ENCODE measurements at regions not wholly inside any gene's neighbourhood (a gene's known extent, or its start where the extent isn't known, plus 50 kb on each side); places are given as distances from the start of the nearest gene placed in this dataset.
A peak's percentile ranks its signal among the peaks of the same experiment; 100 is the strongest.

GRCh38 chr6:99801805-99802204 lies 192.2 kb downstream of the MCHR2 start:
- no TSS peak for BruUV-seq (replicated peaks)
- in situ Hi-C loops (cut with MboI): no loop called here

GRCh38 chr6:99802396-99803031 lies 191.5 kb downstream of the MCHR2 start:
- in situ Hi-C loops (cut with MboI) (no loop called here), intact Hi-C loops (cut with micrococcal nuclease) (no loop called here)

More at GRCh38 chr6:99801805-99802204, 192.2 kb downstream of the MCHR2 start:
- no peak overlapping the region for H3K27ac ChIP-seq (ENCODE audit: extremely low read depth, low read depth, low read length)
- CTCF ChIA-PET (ENCODE audit: low intra/inter-chr PET ratio): no interaction called here
- 0% methylated on average over 1 of the region's 1 CpG for WGBS (ENCODE audit: insufficient coverage, low coverage, missing lambda C conversion rate)
- no peaks in the 10 kb centered on the region for H4K20me1 ChIP-seq (replicated peaks; ENCODE audit: control insufficient read depth, insufficient read depth, low read length)
- POLR2A ChIA-PET: no interaction called here
- no peaks in the 10 kb centered on the region for H3K36me3 ChIP-seq (ENCODE audit: control insufficient read depth, insufficient read depth, low read length)
- ATAC-seq: no peak
- H2AFZ ChIP-seq (ENCODE audit: low read depth, low read length): no peak overlapping the region
- H3K4me1 ChIP-seq (replicated peaks in 1 of 2; ENCODE audit: control insufficient read depth in 2 of 2, insufficient read depth in 2 of 2, low read length in 2 of 2): no peaks in the 10 kb centered on the region
- TF ChIP-seq MAFG (tag; conservative IDR thresholded peaks at IDR 0.05) (0 out of 2 replicates have a peak, but pooled peaks have one; percentile 20), ZNF316 (IDR thresholded peaks at IDR 0.05) (peak; percentile 55), CREB5 (CRISPR knock-in tag; IDR thresholded peaks at IDR 0.05) (no peak)
- no peaks in the 10 kb centered on the region for H3K9me3 ChIP-seq (replicated peaks; ENCODE audit: control insufficient read depth, insufficient read depth, low read depth, low read length)
- no peak for DNase-seq (ENCODE audit: extremely low read depth in 1 of 4, low spot score in 3 of 4)
- intact Hi-C loops (cut with micrococcal nuclease): no loop called here
- no peak overlapping the region for H3K9ac ChIP-seq (ENCODE audit: insufficient read depth in 1 of 2, low read depth in 2 of 2, low read length in 2 of 2)
- no peak overlapping the region for H3K4me2 ChIP-seq (ENCODE audit: insufficient read depth, low read length)
- H3K27me3 ChIP-seq (ENCODE audit: control insufficient read depth in 2 of 2, insufficient read depth in 2 of 2, low read length in 2 of 2): no peaks in the 10 kb centered on the region
- no peaks in the 10 kb centered on the region for H3K9me1 ChIP-seq (ENCODE audit: control insufficient read depth, insufficient read depth, low read length)
- no peak overlapping the region for H3K4me3 ChIP-seq
- FAIRE-seq: no peak
- no peaks in the 10 kb centered on the region for H3K79me2 ChIP-seq (ENCODE audit: control insufficient read depth, insufficient read depth, low read length)

More at GRCh38 chr6:99802396-99803031, 191.5 kb downstream of the MCHR2 start:
- H3K27ac ChIP-seq (ENCODE audit: extremely low read depth, low read depth, low read length): no peak overlapping the region
- no peak overlapping the region for H3K9ac ChIP-seq (ENCODE audit: insufficient read depth in 1 of 2, low read depth in 2 of 2, low read length in 2 of 2)
- FAIRE-seq (no peak), DNase-seq (ENCODE audit: extremely low read depth in 1 of 4, low spot score in 3 of 4) (peak in 2 of 4 experiments; percentile 7 to 8), ATAC-seq (peak; percentile 68; the same call in 2 of the 3 replicates)
- H3K79me2 ChIP-seq (ENCODE audit: control insufficient read depth, insufficient read depth, low read length): no peaks in the 10 kb centered on the region
- H3K9me1 ChIP-seq (ENCODE audit: control insufficient read depth, insufficient read depth, low read length): no peaks in the 10 kb centered on the region
- no peaks in the 10 kb centered on the region for H3K9me3 ChIP-seq (replicated peaks; ENCODE audit: control insufficient read depth, insufficient read depth, low read depth, low read length)
- WGBS (ENCODE audit: insufficient coverage, low coverage, missing lambda C conversion rate): 29% methylated on average over 10 of the region's 10 CpGs
- H3K4me3 ChIP-seq: no peak overlapping the region
- H4K20me1 ChIP-seq (replicated peaks; ENCODE audit: control insufficient read depth, insufficient read depth, low read length): no peaks in the 10 kb centered on the region
- no peaks in the 10 kb centered on the region for H3K4me1 ChIP-seq (replicated peaks in 1 of 2; ENCODE audit: control insufficient read depth in 2 of 2, insufficient read depth in 2 of 2, low read length in 2 of 2)
- H3K4me2 ChIP-seq (ENCODE audit: insufficient read depth, low read length): no peak overlapping the region
- POLR2A ChIA-PET: no interaction called here
- CTCF ChIA-PET (ENCODE audit: low intra/inter-chr PET ratio): no interaction called here
- no peaks in the 10 kb centered on the region for H3K36me3 ChIP-seq (ENCODE audit: control insufficient read depth, insufficient read depth, low read length)
- H2AFZ ChIP-seq (ENCODE audit: low read depth, low read length): no peak overlapping the region
- BruUV-seq (replicated peaks): no TSS peak
- TF ChIP-seq CTCF (IDR thresholded peaks at IDR 0.05 in 2 of 3, conservative IDR thresholded peaks at IDR 0.05 in 1 of 3; ENCODE audit: insufficient read depth in 2 of 3, low read depth in 1 of 3, low read length in 3 of 3): peak; percentile 25 to 35 (median 34); a peak in 3 of 6 replicates
- TF ChIP-seq XRCC5 (IDR thresholded peaks at IDR 0.05; ENCODE audit: low read depth, low read length): no peak
- no peaks in the 10 kb centered on the region for H3K27me3 ChIP-seq (ENCODE audit: control insufficient read depth in 2 of 2, insufficient read depth in 2 of 2, low read length in 2 of 2)

All from K562 (cell line).